ENCODE measurements at regions not wholly inside any gene's neighbourhood (a gene's known extent, or its start where the extent isn't known, plus 50 kb on each side); places are given as distances from the start of the nearest gene placed in this dataset.

DNA sequence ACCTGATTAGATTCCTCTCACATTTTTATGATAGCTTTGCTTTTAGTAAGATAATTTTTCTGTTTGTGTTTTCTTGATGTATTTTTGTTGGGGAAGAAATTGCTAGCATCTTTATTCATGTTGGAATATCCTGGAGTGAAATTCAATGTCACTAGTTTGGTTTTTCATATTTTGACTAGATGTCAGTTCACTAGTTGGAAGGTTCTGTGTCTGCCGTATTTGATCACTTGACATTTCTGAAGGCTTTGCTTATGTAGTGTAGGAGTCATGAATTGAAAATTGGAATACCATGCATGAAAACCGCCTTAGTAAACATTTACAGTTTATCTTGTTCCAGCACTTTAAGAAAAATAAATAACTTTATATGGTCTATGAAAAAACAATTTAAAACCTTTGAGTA lies 348.4 kb downstream of the AASDHPPT start:
- no peak overlapping the region for H3K4me3 ChIP-seq (replicated peaks in 1 of 2; ENCODE audit: low read depth in 1 of 2, low read length in 2 of 2)
- H3K27ac ChIP-seq (ENCODE audit: low read depth, low read length) = no peak overlapping the region
- no peaks in the 10 kb centered on the region for H3K9me2 ChIP-seq (ENCODE audit: insufficient read depth)
- no peaks in the 10 kb centered on the region for H3K79me2 ChIP-seq (ENCODE audit: insufficient read depth, low read length)
- H3K9me3 ChIP-seq (ENCODE audit: control insufficient read depth in 1 of 2, insufficient read depth in 1 of 2, low read depth in 1 of 2, low read length in 2 of 2) = no peaks in the 10 kb centered on the region
- intact Hi-C loops (cut with micrococcal nuclease) = no loop called here
- no peaks in the 10 kb centered on the region for H3K27me3 ChIP-seq (ENCODE audit: insufficient read depth, low read length)
- H3K4me1 ChIP-seq (ENCODE audit: control insufficient read depth in 1 of 2, insufficient read depth in 2 of 2, low read length in 2 of 2) = peaks cover 0 to 2% of the 10 kb centered on the region in 2 experiments; a peak in 1 of 4 replicates
- ChIA-PET RAD21 (ENCODE audit: low non-redundant PET in 1 of 2, low total read pairs in 2 of 2, uncharacterized antibody in 2 of 2, unreplicated experiment in 2 of 2) (no interaction called here), POLR2A (no interaction called here), CTCF (no interaction called here)
- no peak overlapping the region for H3K4me2 ChIP-seq (ENCODE audit: low read length)
- H3K36me3 ChIP-seq (ENCODE audit: control insufficient read depth in 1 of 2, insufficient read depth in 2 of 2, low read length in 2 of 2) = no peaks in the 10 kb centered on the region
- no peaks in the 10 kb centered on the region for H4K20me1 ChIP-seq (ENCODE audit: insufficient read depth)
- DNase-seq (ENCODE audit: low read depth, low spot score) (no peak), ATAC-seq (no peak)
- no peak overlapping the region for H2AFZ ChIP-seq (ENCODE audit: low read depth, low read length, poor library complexity, severe bottlenecking)
- TF ChIP-seq FOSL1 (IDR thresholded peaks at IDR 0.05; ENCODE audit: low read depth) = no peak
- TF ChIP-seq, protein P1, sequence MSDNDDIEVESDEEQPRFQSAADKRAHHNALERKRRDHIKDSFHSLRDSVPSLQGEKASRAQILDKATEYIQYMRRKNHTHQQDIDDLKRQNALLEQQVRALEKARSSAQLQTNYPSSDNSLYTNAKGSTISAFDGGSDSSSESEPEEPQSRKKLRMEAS (IDR thresholded peaks at IDR 0.05) = no peak
- no peak for TF ChIP-seq EGR1 (IDR thresholded peaks at IDR 0.05; ENCODE audit: low read depth)
- no peak for TF ChIP-seq TCF7L2 (IDR thresholded peaks at IDR 0.05; ENCODE audit: borderline replicate concordance, extremely low read depth, insufficient read depth, insufficient read length)
- TF ChIP-seq, protein P2, sequence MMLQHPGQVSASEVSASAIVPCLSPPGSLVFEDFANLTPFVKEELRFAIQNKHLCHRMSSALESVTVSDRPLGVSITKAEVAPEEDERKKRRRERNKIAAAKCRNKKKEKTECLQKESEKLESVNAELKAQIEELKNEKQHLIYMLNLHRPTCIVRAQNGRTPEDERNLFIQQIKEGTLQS (IDR thresholded peaks at IDR 0.05) = no peak
- no peak for TF ChIP-seq EZH2 (IDR thresholded peaks at IDR 0.05)
- TF ChIP-seq JUND (IDR thresholded peaks at IDR 0.05) = no peak
- no TSS peak for BruUV-seq (replicated peaks)
- no peak overlapping the region for H3K9ac ChIP-seq (ENCODE audit: low read length)

DNA sequence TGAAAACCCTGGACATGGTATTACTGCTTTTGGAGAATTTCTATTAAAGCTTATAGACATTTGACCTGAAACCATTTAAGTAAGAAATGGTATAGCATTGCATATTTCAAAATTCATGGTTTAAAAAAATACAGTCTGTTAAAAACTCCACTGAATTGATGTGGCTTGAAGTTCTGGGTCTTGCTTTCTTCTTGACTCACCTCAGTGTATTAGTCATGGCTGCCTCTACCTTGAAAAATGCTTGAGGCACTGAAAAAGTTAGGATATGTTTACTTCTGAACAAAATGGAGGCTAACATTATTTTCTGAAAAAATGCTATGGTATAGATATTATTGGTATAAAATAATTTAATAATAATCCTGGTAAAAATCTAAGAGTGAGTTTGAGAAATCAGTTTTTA lies 349.2 kb downstream of the AASDHPPT start:
- Histone ChIP-seq H3K4me3 (replicated peaks in 1 of 2; ENCODE audit: low read depth in 1 of 2, low read length in 2 of 2) (no peak overlapping the region), H3K27ac (ENCODE audit: low read depth, low read length) (no peak overlapping the region), H4K20me1 (ENCODE audit: insufficient read depth) (no peaks in the 10 kb centered on the region), H3K9me3 (ENCODE audit: control insufficient read depth in 1 of 2, insufficient read depth in 1 of 2, low read depth in 1 of 2, low read length in 2 of 2) (no peaks in the 10 kb centered on the region), H3K79me2 (ENCODE audit: insufficient read depth, low read length) (no peaks in the 10 kb centered on the region), H3K27me3 (ENCODE audit: insufficient read depth, low read length) (no peaks in the 10 kb centered on the region), H3K4me2 (ENCODE audit: low read length) (no peak overlapping the region), H3K9ac (ENCODE audit: low read length) (no peak overlapping the region), H2AFZ (ENCODE audit: low read depth, low read length, poor library complexity, severe bottlenecking) (no peak overlapping the region), H3K4me1 (ENCODE audit: control insufficient read depth in 1 of 2, insufficient read depth in 2 of 2, low read length in 2 of 2) (peaks cover 0 to 2% of the 10 kb centered on the region in 2 experiments; a peak in 1 of 4 replicates), H3K36me3 (ENCODE audit: control insufficient read depth in 1 of 2, insufficient read depth in 2 of 2, low read length in 2 of 2) (no peaks in the 10 kb centered on the region), H3K9me2 (ENCODE audit: insufficient read depth) (no peaks in the 10 kb centered on the region)
- ChIA-PET CTCF (no interaction called here), POLR2A (no interaction called here), RAD21 (ENCODE audit: low non-redundant PET in 1 of 2, low total read pairs in 2 of 2, uncharacterized antibody in 2 of 2, unreplicated experiment in 2 of 2) (no interaction called here)
- ATAC-seq (no peak), DNase-seq (ENCODE audit: low read depth, low spot score) (no peak)
- intact Hi-C loops (cut with micrococcal nuclease) = no loop called here
- BruUV-seq (replicated peaks) = no TSS peak
- TF ChIP-seq EGR1 (IDR thresholded peaks at IDR 0.05; ENCODE audit: low read depth) (no peak), EZH2 (IDR thresholded peaks at IDR 0.05) (no peak), SIN3A (IDR thresholded peaks at IDR 0.05; ENCODE audit: low read depth) (no peak), YY1 (IDR thresholded peaks at IDR 0.05; ENCODE audit: extremely low read depth, insufficient replicate concordance, low read depth, low read length) (no peak), CEBPB (IDR thresholded peaks at IDR 0.05; ENCODE audit: low read depth) (no peak), CBX3 (IDR thresholded peaks at IDR 0.05; ENCODE audit: low read depth) (no peak), JUND (IDR thresholded peaks at IDR 0.05) (no peak), FOSL1 (IDR thresholded peaks at IDR 0.05; ENCODE audit: low read depth) (no peak), POLR2A (IDR thresholded peaks at IDR 0.05; ENCODE audit: borderline replicate concordance, extremely low read depth, insufficient read depth, insufficient read length) (no peak), RAD21 (IDR thresholded peaks at IDR 0.05; ENCODE audit: low read depth) (no peak), ELF1 (IDR thresholded peaks at IDR 0.05; ENCODE audit: borderline replicate concordance, low read depth) (no peak), SRF (IDR thresholded peaks at IDR 0.05; ENCODE audit: low read depth) (no peak), ZFX (IDR thresholded peaks at IDR 0.05) (no peak), ZNF274 (IDR thresholded peaks at IDR 0.05; ENCODE audit: low read depth, low read length) (no peak), EZH2phosphoT487 (IDR thresholded peaks at IDR 0.05; ENCODE audit: borderline replicate concordance) (no peak)
- TF ChIP-seq, protein P3, sequence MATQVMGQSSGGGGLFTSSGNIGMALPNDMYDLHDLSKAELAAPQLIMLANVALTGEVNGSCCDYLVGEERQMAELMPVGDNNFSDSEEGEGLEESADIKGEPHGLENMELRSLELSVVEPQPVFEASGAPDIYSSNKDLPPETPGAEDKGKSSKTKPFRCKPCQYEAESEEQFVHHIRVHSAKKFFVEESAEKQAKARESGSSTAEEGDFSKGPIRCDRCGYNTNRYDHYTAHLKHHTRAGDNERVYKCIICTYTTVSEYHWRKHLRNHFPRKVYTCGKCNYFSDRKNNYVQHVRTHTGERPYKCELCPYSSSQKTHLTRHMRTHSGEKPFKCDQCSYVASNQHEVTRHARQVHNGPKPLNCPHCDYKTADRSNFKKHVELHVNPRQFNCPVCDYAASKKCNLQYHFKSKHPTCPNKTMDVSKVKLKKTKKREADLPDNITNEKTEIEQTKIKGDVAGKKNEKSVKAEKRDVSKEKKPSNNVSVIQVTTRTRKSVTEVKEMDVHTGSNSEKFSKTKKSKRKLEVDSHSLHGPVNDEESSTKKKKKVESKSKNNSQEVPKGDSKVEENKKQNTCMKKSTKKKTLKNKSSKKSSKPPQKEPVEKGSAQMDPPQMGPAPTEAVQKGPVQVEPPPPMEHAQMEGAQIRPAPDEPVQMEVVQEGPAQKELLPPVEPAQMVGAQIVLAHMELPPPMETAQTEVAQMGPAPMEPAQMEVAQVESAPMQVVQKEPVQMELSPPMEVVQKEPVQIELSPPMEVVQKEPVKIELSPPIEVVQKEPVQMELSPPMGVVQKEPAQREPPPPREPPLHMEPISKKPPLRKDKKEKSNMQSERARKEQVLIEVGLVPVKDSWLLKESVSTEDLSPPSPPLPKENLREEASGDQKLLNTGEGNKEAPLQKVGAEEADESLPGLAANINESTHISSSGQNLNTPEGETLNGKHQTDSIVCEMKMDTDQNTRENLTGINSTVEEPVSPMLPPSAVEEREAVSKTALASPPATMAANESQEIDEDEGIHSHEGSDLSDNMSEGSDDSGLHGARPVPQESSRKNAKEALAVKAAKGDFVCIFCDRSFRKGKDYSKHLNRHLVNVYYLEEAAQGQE (IDR thresholded peaks at IDR 0.05; ENCODE audit: low read depth) = no peak
- TF ChIP-seq, protein P2 (IDR thresholded peaks at IDR 0.05) = no peak
- TF ChIP-seq, protein P1 (IDR thresholded peaks at IDR 0.05) = no peak
